HEK293 (cell line): ENCODE measurements at regions not wholly inside any gene's neighbourhood (a gene's known extent, or its start where the extent isn't known, plus 50 kb on each side); places are given as distances from the start of the nearest gene placed in this dataset.
A peak's percentile ranks its signal among the peaks of the same experiment; 100 is the strongest.

Source experiments
- FEZF1 ChIP-seq: fragments of 450-650 bp; formaldehyde crosslinking; IDR thresholded peaks from 2 replicates; pipeline ENCODE4 v1.5.1; 2016; ENCODE audit warnings: missing biosample characterization, missing genetic modification characterization
- GLI2 ChIP-seq: fragments of 450-650 bp; formaldehyde crosslinking; IDR thresholded peaks from 2 replicates; pipeline ENCODE4; 2017; ENCODE audit warnings: missing biosample characterization, missing genetic modification characterization, low read depth, borderline replicate concordance
- GLIS2 ChIP-seq: fragments of 450-650 bp; formaldehyde crosslinking; IDR thresholded peaks from 2 replicates; pipeline ENCODE4 v1.5.1; 2016; ENCODE audit warnings: missing biosample characterization, missing genetic modification characterization
- INSM2 ChIP-seq: fragments of 450-650 bp; formaldehyde crosslinking; IDR thresholded peaks from 2 replicates; pipeline ENCODE4 v1.5.1; 2016; ENCODE audit warnings: missing biosample characterization, missing genetic modification characterization
- PRDM6 ChIP-seq: fragments of 450-650 bp; formaldehyde crosslinking; IDR thresholded peaks from 2 replicates; pipeline ENCODE4 v1.5.1; 2017; ENCODE audit warnings: missing biosample characterization, missing genetic modification characterization
- TCF7L2 ChIP-seq: IDR thresholded peaks from 2 replicates; pipeline ENCODE4 v1.6.1; 2011; ENCODE audit warnings: low read depth, mild to moderate bottlenecking, inconsistent platforms, low read length, moderate library complexity, borderline replicate concordance
- ZBTB10 ChIP-seq: fragments of 450-650 bp; formaldehyde crosslinking; IDR thresholded peaks from 2 replicates; pipeline ENCODE4 v1.5.1; 2016; ENCODE audit warnings: missing biosample characterization, missing genetic modification characterization
- ZFHX2 ChIP-seq: fragments of 450-650 bp; formaldehyde crosslinking; conservative IDR thresholded peaks from 2 replicates; pipeline ENCODE4 v1.5.1; 2016; ENCODE audit warnings: missing biosample characterization, missing genetic modification characterization
- ZFP41 ChIP-seq: fragments of 450-650 bp; formaldehyde crosslinking; IDR thresholded peaks from 2 replicates; pipeline ENCODE4 v1.5.1; 2016; ENCODE audit warnings: missing biosample characterization, missing genetic modification characterization, borderline replicate concordance
- ZFP69B ChIP-seq: fragments of 450-650 bp; formaldehyde crosslinking; IDR thresholded peaks from 2 replicates; pipeline ENCODE4 v1.5.1; 2016; ENCODE audit warnings: missing biosample characterization, missing genetic modification characterization
- ZNF155 ChIP-seq: fragments of 450-650 bp; formaldehyde crosslinking; IDR thresholded peaks from 2 replicates; pipeline ENCODE4 v1.5.1; 2016; ENCODE audit warnings: missing biosample characterization, missing genetic modification characterization
- ZNF350 ChIP-seq: fragments of 450-650 bp; formaldehyde crosslinking; IDR thresholded peaks from 2 replicates; pipeline ENCODE4 v1.5.0; 2017; ENCODE audit warnings: missing biosample characterization, mild to moderate bottlenecking, missing genetic modification characterization
- ZNF37A ChIP-seq: fragments of 450-650 bp; IDR thresholded peaks from 2 replicates; pipeline ENCODE4 v1.5.1; 2018; ENCODE audit warnings: missing biosample characterization, missing genetic modification characterization
- ZNF426 ChIP-seq: fragments of 450-650 bp; formaldehyde crosslinking; IDR thresholded peaks from 2 replicates; pipeline ENCODE4 v1.5.1; 2017; ENCODE audit warnings: missing biosample characterization, missing genetic modification characterization, mild to moderate bottlenecking, inconsistent platforms, moderate library complexity
- ZNF433 ChIP-seq: fragments of 450-650 bp; formaldehyde crosslinking; IDR thresholded peaks from 2 replicates; pipeline ENCODE4 v1.5.1; 2016; ENCODE audit warnings: missing biosample characterization, missing genetic modification characterization, low read depth
- ZNF473 ChIP-seq: fragments of 450-650 bp; formaldehyde crosslinking; IDR thresholded peaks from 2 replicates; pipeline ENCODE4 v1.5.1; 2017; ENCODE audit warnings: missing biosample characterization, missing genetic modification characterization
- ZNF501 ChIP-seq: fragments of 450-650 bp; formaldehyde crosslinking; IDR thresholded peaks from 2 replicates; pipeline ENCODE4 v1.5.1; 2016; ENCODE audit warnings: missing biosample characterization, missing genetic modification characterization
- ZNF747 ChIP-seq: fragments of 450-650 bp; formaldehyde crosslinking; IDR thresholded peaks from 2 replicates; pipeline ENCODE4 v1.5.1; 2016; ENCODE audit warnings: missing biosample characterization, missing genetic modification characterization
- ZNF792 ChIP-seq: fragments of 450-650 bp; formaldehyde crosslinking; IDR thresholded peaks from 2 replicates; pipeline ENCODE4 v1.5.1; 2016; ENCODE audit warnings: missing biosample characterization, missing genetic modification characterization
- ZNF830 ChIP-seq: fragments of 450-650 bp; IDR thresholded peaks from 2 replicates; pipeline ENCODE4 v1.5.0; 2018; ENCODE audit warnings: missing biosample characterization, missing genetic modification characterization, low read depth, mild to moderate bottlenecking, moderate library complexity
- ZXDB ChIP-seq: fragments of 450-650 bp; formaldehyde crosslinking; IDR thresholded peaks from 2 replicates; pipeline ENCODE4 v1.5.1; 2016; ENCODE audit warnings: missing biosample characterization, missing genetic modification characterization
- TF ChIP-seq, protein P1 (sequence below): fragments of 450-650 bp; formaldehyde crosslinking; IDR thresholded peaks from 2 replicates; pipeline ENCODE4; 2016; ENCODE audit warnings: missing biosample characterization, missing genetic modification characterization

GRCh38 chr6:138037009-138037504, 70.2 kb downstream of the PERP start (continued):
- TF ChIP-seq ZFHX2 (no peak), GLIS2 (no peak), GLI2 (tag by site-specific recombination) (peak; percentile 86), FEZF1 (peak; percentile 94), ZXDB (tag by site-specific recombination) (no peak), INSM2 (tag by site-specific recombination) (peak; percentile 94; the same call in 1 of the 2 replicates), ZNF433 (tag by site-specific recombination) (no peak), ZNF426 (tag by site-specific recombination) (no peak), ZNF350 (no peak), ZNF37A (tag by site-specific recombination) (no peak), ZFP41 (no peak), PRDM6 (tag by site-specific recombination) (peak; percentile 89), TCF7L2 (peak; percentile 94), ZNF747 (no peak), ZBTB10 (tag by site-specific recombination) (no peak), ZNF792 (tag by site-specific recombination) (no peak), ZNF473 (tag by site-specific recombination) (no peak), ZNF155 (tag by site-specific recombination) (no peak), ZNF830 (no peak), ZFP69B (peak; percentile 66; the same call in 1 of the 2 replicates), ZNF501 (tag by site-specific recombination) (no peak)
- TF ChIP-seq, protein P1, sequence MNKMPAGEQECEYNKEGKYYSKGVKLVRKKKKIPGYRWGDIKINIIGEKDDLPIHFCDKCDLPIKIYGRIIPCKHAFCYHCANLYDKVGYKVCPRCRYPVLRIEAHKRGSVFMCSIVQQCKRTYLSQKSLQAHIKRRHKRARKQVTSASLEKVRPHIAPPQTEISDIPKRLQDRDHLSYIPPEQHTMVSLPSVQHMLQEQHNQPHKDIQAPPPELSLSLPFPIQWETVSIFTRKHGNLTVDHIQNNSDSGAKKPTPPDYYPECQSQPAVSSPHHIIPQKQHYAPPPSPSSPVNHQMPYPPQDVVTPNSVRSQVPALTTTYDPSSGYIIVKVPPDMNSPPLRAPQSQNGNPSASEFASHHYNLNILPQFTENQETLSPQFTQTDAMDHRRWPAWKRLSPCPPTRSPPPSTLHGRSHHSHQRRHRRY = no peak
